Fibroblast of the aortic adventitia (primary cell): ENCODE measurements at regions not wholly inside any gene's neighbourhood (a gene's known extent, or its start where the extent isn't known, plus 50 kb on each side); places are given as distances from the start of the nearest gene placed in this dataset.

Source experiments
- DNase-seq: peaks from one replicate; pipeline ENCODE4 v3.0.0-alpha.2; 2010; ENCODE audit warnings: low read depth
- H3K4me3 ChIP-seq: 2 replicates; pipeline ENCODE4 v1.5.1; 2011; ENCODE audit warnings: low read depth, mild to moderate bottlenecking, control low read depth, low read length, moderate library complexity
- CTCF ChIP-seq: IDR thresholded peaks from 2 replicates; pipeline ENCODE4 v1.5.1; 2011; ENCODE audit warnings: mild to moderate bottlenecking, low read length, control low read depth, inconsistent platforms; ENCODE audit not compliant: insufficient read depth

DNA sequence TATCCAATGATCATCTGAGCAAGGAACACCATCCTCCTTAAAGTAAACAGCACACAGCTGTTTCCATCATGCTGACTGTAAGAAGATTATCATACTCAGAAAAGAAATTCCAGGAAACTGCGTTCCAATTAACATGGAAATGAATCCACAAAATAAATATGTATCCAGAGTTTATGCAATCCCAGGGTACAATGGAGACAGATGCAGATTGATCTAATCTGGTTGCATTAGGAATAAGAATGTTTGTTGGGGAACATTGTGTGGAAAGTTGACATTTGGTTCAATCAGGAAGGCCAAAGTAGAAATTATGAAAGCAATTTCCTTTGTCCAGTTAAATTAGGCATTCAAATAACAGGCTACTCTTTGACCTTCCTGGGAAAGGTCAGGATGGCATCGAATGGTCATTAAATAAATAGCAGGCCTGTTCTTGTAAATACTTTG lies 236.9 kb upstream of the AMIGO2 start:
- DNase-seq: peak; percentile 8
- TF ChIP-seq CTCF: no peak

DNA sequence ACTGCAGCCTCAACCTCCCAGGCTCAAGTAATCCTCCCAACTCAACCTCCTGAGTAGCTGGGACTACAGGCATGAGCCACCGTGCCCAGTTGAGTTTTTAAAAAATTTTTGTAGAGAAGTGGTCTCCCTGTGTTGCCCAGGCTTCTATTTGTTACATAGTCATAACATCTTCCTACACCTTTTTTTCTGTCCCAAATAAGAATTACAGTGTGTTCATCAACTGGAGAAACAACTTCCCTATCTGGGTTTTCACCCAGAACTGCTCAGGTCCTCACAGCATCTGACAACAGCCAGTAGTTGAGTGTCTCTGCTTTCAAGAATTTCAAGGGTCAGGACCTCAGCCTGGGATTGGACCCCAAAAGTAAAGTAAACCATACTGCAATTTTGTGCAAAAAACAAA lies 235.2 kb upstream of the AMIGO2 start:
- no peak overlapping the region for H3K4me3 ChIP-seq
- TF ChIP-seq CTCF: no peak
- DNase-seq: no peak

More for the DNA sequence above, 236.9 kb upstream of the AMIGO2 start:
- H3K4me3 ChIP-seq: no peak overlapping the region

- H3K4me3 ChIP-seq: no peak overlapping the region
- no peak for TF ChIP-seq CTCF
- no peak for DNase-seq
These were observed 233.2 kb upstream of the AMIGO2 start for GRCh38 chr12:47312808-47313426.

DNA sequence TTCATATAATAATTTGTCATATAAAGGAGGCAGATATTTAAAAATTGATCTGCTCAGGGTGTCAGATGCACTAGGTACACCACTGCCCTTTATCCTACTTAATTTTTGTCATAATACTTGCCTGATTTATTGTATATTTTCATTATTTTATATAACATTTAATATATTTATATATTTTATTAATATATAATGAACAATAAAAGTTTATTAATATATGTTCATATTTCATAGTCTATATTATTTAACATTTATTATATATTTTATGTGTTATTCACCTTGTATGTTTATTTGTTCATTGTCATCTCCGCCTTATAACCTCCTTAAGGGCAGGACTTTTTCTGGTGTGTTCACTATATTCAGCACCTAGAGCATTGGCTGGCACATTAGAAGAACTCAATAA lies 232.4 kb upstream of the AMIGO2 start:
- no peak for DNase-seq
- TF ChIP-seq CTCF: no peak
- no peak overlapping the region for H3K4me3 ChIP-seq

DNA sequence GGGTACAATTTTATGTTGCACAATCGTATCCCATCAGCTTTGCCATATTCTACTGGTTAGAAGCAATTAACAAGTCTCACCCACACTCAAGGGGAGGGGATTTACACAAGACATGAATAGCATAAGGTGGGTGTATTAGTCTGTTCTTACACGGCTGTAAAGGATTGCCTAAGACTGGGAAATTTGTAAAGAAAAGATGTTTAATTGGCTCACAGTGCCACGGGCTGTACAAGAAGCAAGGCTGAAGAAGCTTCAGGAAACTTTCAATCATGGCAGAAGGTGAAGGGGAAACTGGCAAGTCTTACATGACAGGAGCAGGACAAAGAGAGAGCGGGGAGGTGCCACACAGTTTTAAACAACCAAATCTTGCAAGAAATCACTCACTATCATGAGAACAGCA lies 231.8 kb upstream of the AMIGO2 start:
- H3K4me3 ChIP-seq: no peak overlapping the region
- TF ChIP-seq CTCF: no peak
- no peak for DNase-seq

DNA sequence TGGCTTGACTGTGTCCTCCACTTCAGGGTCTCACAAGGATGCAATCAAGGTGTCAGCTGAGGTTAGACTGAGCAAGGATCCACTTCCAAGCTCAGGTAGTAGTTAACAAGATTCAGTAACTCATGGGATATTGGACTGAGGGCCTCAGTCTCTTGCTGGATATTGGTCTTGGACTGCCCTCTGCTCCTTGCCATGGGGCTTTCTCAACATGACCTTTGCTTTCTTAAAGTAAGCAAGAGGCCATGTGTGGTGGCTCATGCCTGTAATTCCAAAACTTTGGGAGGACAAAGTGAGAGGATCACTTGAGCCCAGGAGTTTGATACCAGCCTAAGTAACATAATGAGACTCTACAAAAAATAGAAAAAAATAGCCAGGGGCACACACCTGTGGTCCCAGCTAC lies 231.3 kb upstream of the AMIGO2 start:
- TF ChIP-seq CTCF: no peak
- no peak overlapping the region for H3K4me3 ChIP-seq
- no peak for DNase-seq

DNA sequence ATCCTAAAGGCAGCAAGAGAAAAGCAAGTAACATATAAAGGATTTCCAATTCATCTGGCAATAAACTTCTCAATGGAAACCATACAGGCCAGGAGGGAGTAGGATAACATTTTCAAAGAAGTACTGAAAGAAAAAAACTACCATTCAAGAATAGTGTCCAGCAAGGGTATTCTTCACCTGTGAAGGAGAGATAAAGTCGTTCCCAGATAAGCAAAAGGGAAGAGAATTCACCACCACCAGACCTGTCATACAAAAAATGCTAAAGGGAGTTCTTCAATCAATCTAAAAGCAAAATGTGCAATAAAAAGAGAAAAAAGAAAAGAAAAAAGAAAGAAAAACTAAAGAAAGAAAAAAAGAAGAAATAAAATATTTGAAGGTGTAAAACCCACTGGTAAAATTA lies 228.9 kb upstream of the AMIGO2 start:
- no peak for DNase-seq
- no peak for TF ChIP-seq CTCF
- no peak overlapping the region for H3K4me3 ChIP-seq
